GM12878 (cell line): ENCODE measurements at regions not wholly inside any gene's neighbourhood (a gene's known extent, or its start where the extent isn't known, plus 50 kb on each side); places are given as distances from the start of the nearest gene placed in this dataset.

ENCODE experiments used
- ATAC-seq: fragments of 200-7000 bp; cut with Tn5 transposase; 3 replicates; pipeline ENCODE4 v1.9.1; 2020; ENCODE audit warnings: mild to moderate bottlenecking, moderate library complexity
- BruUV-seq: library from RNA; stranded (reverse); fragments of 400-500 nt; replicated peaks from 2 replicates; lab custom pipeline; 2021; lab: Mats Ljungman, UMichigan
- CTCF ChIA-PET: fragments of 300-600 bp; sonication (Branson Sonifier 250); formaldehyde crosslinking; extraction: SDS; loops from one replicate; lab custom pipeline; 2021; ENCODE audit warnings: inconsistent platforms; lab: Yijun Ruan, JAX
- POLR2A ChIA-PET: fragments of 350-600 bp; formaldehyde crosslinking; extraction: SDS; loops from one replicate; lab custom pipeline; 2021; ENCODE audit warnings: inconsistent platforms; lab: Charles Lee
- RAD21 ChIA-PET: fragments of 300-600 bp; sonication (Branson Sonifier 250); formaldehyde crosslinking; loops from one replicate; lab custom pipeline; 2023; ENCODE audit warnings: antibody characterized with exemption; ENCODE audit not compliant: unreplicated experiment; lab: Charles Lee
- SMC1A ChIA-PET: fragments of 300-600 bp; sonication (Branson Sonifier 250); formaldehyde crosslinking; loops from one replicate; lab custom pipeline; 2023; ENCODE audit not compliant: unreplicated experiment, uncharacterized antibody; lab: Charles Lee
- DNase-seq: peaks from one replicate; pipeline ENCODE4 v3.0.0-alpha.2; 2011; ENCODE audit warnings: low read depth, low spot score
- FAIRE-seq: peaks from 3 replicates; lab custom pipeline; 2011; peaks lifted over from hg19 to GRCh38; lab: Jason Lieb, UNC
- H2AFZ ChIP-seq: 2 replicates; pipeline ENCODE4 v1.6.0; 2011; ENCODE audit warnings: low read depth, low read length, control low read depth; ENCODE audit not compliant: control insufficient read depth
- H3K27ac ChIP-seq: 2 replicates; pipeline ENCODE4 v1.5.1; 2011; ENCODE audit warnings: control low read depth; ENCODE audit not compliant: control insufficient read depth, insufficient read depth
- H3K27me3 ChIP-seq, 2 experiments: replicated peaks in 1 of 2; 2 replicates each; pipeline versions ENCODE4 v1.6.0 to v1.6.1; 2011; ENCODE audit warnings: low read length in 1 of 2; ENCODE audit not compliant: control insufficient read depth in 2 of 2, insufficient read depth in 2 of 2
- H3K36me3 ChIP-seq, 2 experiments: 2 replicates each; pipeline ENCODE4 v1.5.1; 2011; ENCODE audit warnings: low read length in 1 of 2; ENCODE audit not compliant: control insufficient read depth in 2 of 2, insufficient read depth in 2 of 2
- H3K4me1 ChIP-seq: 2 replicates; pipeline ENCODE4 v1.6.1; 2011; ENCODE audit warnings: mild to moderate bottlenecking, low read length, moderate library complexity, mixed read lengths; ENCODE audit not compliant: control insufficient read depth, insufficient read depth
- H3K4me2 ChIP-seq: 2 replicates; pipeline ENCODE4 v1.6.0; 2011; ENCODE audit warnings: control low read depth; ENCODE audit not compliant: control insufficient read depth, insufficient read depth
- H3K4me3 ChIP-seq: fragments of 200-600 bp; sonication (generic); 2 replicates; pipeline ENCODE4 v1.5.1; 2016
- H3K79me2 ChIP-seq: 2 replicates; pipeline ENCODE4 v1.6.0; 2011; ENCODE audit warnings: low read length; ENCODE audit not compliant: control insufficient read depth, insufficient read depth
- H3K9ac ChIP-seq: 2 replicates; pipeline ENCODE4 v1.8.0; 2011; ENCODE audit warnings: low read length, control low read depth, mixed read lengths; ENCODE audit not compliant: control insufficient read depth, insufficient read depth
- H3K9me3 ChIP-seq: replicated peaks from 3 replicates; pipeline ENCODE4 v1.5.1; 2011; ENCODE audit warnings: mild to moderate bottlenecking, low read length; ENCODE audit not compliant: control insufficient read depth, insufficient read depth
- H4K20me1 ChIP-seq: 2 replicates; pipeline ENCODE4 v1.6.0; 2011; ENCODE audit not compliant: control insufficient read depth, insufficient read depth
- BCL11A ChIP-seq: IDR thresholded peaks from 2 replicates; pipeline ENCODE4 v1.6.1; 2011; ENCODE audit warnings: low read depth, low read length
- E2F4 ChIP-seq: IDR thresholded peaks from 2 replicates; pipeline ENCODE4 v1.6.1; 2012; ENCODE audit warnings: low read depth, low read length, improper control_type of control experiment
- EGR1 ChIP-seq, 2 experiments: IDR thresholded peaks; 1 replicate in 1 of 2; 2 replicates in 1 of 2; pipeline ENCODE4 v1.6.1; 2011 to 2012; ENCODE audit warnings: low read depth in 2 of 2, low read length in 2 of 2, borderline replicate concordance in 1 of 2, mild to moderate bottlenecking in 1 of 2, moderate library complexity in 1 of 2
- ETV6 ChIP-seq, 2 experiments: fragments of 450-650 bp in 1 of 2; IDR thresholded peaks in 1 of 2; conservative IDR thresholded peaks in 1 of 2; 2 replicates each; pipeline ENCODE4 v1.6.1; 2014; ENCODE audit warnings: antibody characterized with exemption in 1 of 2, borderline replicate concordance in 1 of 2, low read depth in 1 of 2, mild to moderate bottlenecking in 1 of 2, moderate library complexity in 1 of 2
- HDAC6 ChIP-seq: fragments of 200-600 bp; sonication (generic); IDR thresholded peaks from one replicate; pipeline ENCODE4 v1.8.0; 2017; ENCODE audit warnings: antibody characterized with exemption; ENCODE audit not compliant: unreplicated experiment
- KLF5 ChIP-seq: fragments of 450-650 bp; IDR thresholded peaks from 2 replicates; pipeline ENCODE4 v1.6.1; 2014; ENCODE audit warnings: mild to moderate bottlenecking; ENCODE audit not compliant: partially characterized antibody
- NFXL1 ChIP-seq: fragments of 450-650 bp; IDR thresholded peaks from 2 replicates; pipeline ENCODE4 v1.6.1; 2017; ENCODE audit warnings: antibody characterized with exemption, mild to moderate bottlenecking, borderline replicate concordance
- POLR2A ChIP-seq: IDR thresholded peaks from 2 replicates; pipeline ENCODE4 v1.6.1; 2011; ENCODE audit warnings: low read depth, mild to moderate bottlenecking, low read length
- RELA ChIP-seq: fragments of 450-650 bp; IDR thresholded peaks from 2 replicates; pipeline ENCODE4 v1.8.0; 2014; ENCODE audit warnings: borderline replicate concordance; ENCODE audit not compliant: partially characterized antibody
- REST ChIP-seq: IDR thresholded peaks from 2 replicates; pipeline ENCODE4 v1.6.1; 2012; ENCODE audit warnings: mild to moderate bottlenecking, low read depth, low read length
- SMAD5 ChIP-seq: IDR thresholded peaks from 2 replicates; pipeline ENCODE4 v1.6.1; 2016; ENCODE audit warnings: antibody characterized with exemption, low read depth
- SRF ChIP-seq, 2 experiments: IDR thresholded peaks; 2 replicates each; pipeline ENCODE4 v1.6.1; 2011; ENCODE audit warnings: low read depth in 2 of 2, low read length in 2 of 2, mild to moderate bottlenecking in 1 of 2, moderate library complexity in 1 of 2
- STAT1 ChIP-seq: fragments of 450-650 bp; conservative IDR thresholded peaks from 2 replicates; pipeline ENCODE4 v1.6.1; 2014; ENCODE audit warnings: antibody characterized with exemption, mild to moderate bottlenecking
- SUZ12 ChIP-seq: fragments of 200-600 bp; sonication (generic); IDR thresholded peaks from one replicate; pipeline ENCODE4 v1.6.1; 2018; ENCODE audit warnings: antibody characterized with exemption, mild to moderate bottlenecking; ENCODE audit not compliant: unreplicated experiment
- TAF1 ChIP-seq: IDR thresholded peaks from 2 replicates; pipeline ENCODE4 v1.6.1; 2011; ENCODE audit warnings: mild to moderate bottlenecking, low read depth, low read length, borderline replicate concordance
- TARDBP ChIP-seq: IDR thresholded peaks from 2 replicates; pipeline ENCODE4 v1.6.1; 2016; ENCODE audit warnings: borderline replicate concordance
- TBL1XR1 ChIP-seq: IDR thresholded peaks from 2 replicates; pipeline ENCODE4 v1.6.1; 2012; ENCODE audit warnings: low read depth, low read length, improper control_type of control experiment
- YBX1 ChIP-seq: fragments of 450-650 bp; IDR thresholded peaks from 2 replicates; pipeline ENCODE4 v1.6.1; 2016; ENCODE audit warnings: antibody characterized with exemption
- ZBTB33 ChIP-seq: fragments of 450-650 bp; IDR thresholded peaks from 2 replicates; pipeline ENCODE4 v1.6.1; 2017; ENCODE audit warnings: mild to moderate bottlenecking
- ZNF217 ChIP-seq: fragments of 450-650 bp; IDR thresholded peaks from 2 replicates; pipeline ENCODE4 v1.6.1; 2017; ENCODE audit warnings: antibody characterized with exemption, mild to moderate bottlenecking
- WGBS: methylation state at CpG from one replicate; pipeline ENCODE4 v1.1.6; 2016; ENCODE audit warnings: low lambda C conversion rate; ENCODE audit not compliant: insufficient replicate concordance, insufficient coverage; ENCODE audit errors: missing lambda C conversion rate; 5-methylcytosine and 5-hydroxymethylcytosine counted together
- in situ Hi-C: fragments of 300-500 bp; cut with MboI; formaldehyde crosslinking; loops from 9 replicates; pipeline ENCODE4 v1.14.3; 2018; ENCODE audit warnings: mixed read lengths
- intact Hi-C: fragments of 100-400 bp; cut with micrococcal nuclease; formaldehyde crosslinking; loops from one replicate; pipeline ENCODE4 v1.14.2; 2022; ENCODE audit not compliant: unreplicated experiment

GRCh38 chr10:31652038-31652437, 276.6 kb downstream of the ARHGAP12 start:
- CTCF ChIA-PET = no interaction called here
- no peak overlapping the region for H2AFZ ChIP-seq
- TF ChIP-seq E2F4 (no peak), TARDBP (no peak), POLR2A (no peak), YBX1 (no peak), SUZ12 (no peak), ZBTB33 (no peak), BCL11A (no peak), EGR1 (IDR thresholded peaks at IDR 0.05; ENCODE audit: borderline replicate concordance in 1 of 2, low read depth in 2 of 2, low read length in 2 of 2) (no peak), TAF1 (no peak), TBL1XR1 (no peak), KLF5 (no peak), HDAC6 (no peak), SRF (IDR thresholded peaks at IDR 0.05; ENCODE audit: low read depth in 2 of 2, low read length in 2 of 2) (no peak), NFXL1 (no peak), REST (no peak), RELA (no peak), STAT1 (no peak), SMAD5 (no peak), ETV6 (conservative IDR thresholded peaks at IDR 0.05 in 1 of 2, IDR thresholded peaks at IDR 0.05 in 1 of 2; ENCODE audit: borderline replicate concordance in 1 of 2, low read depth in 1 of 2) (no peak), ZNF217 (no peak)
- H3K4me2 ChIP-seq = no peak overlapping the region
- no peaks in the 10 kb centered on the region for H3K9me3 ChIP-seq
- ATAC-seq (no peak), DNase-seq (no peak), FAIRE-seq (no peak)
- H3K4me3 ChIP-seq = no peak overlapping the region
- no peaks in the 10 kb centered on the region for H4K20me1 ChIP-seq
- SMC1A ChIA-PET = no interaction called here
- no TSS peak for BruUV-seq
- H3K36me3 ChIP-seq = no peaks in the 10 kb centered on the region
- no peaks in the 10 kb centered on the region for H3K4me1 ChIP-seq
- POLR2A ChIA-PET = no interaction called here
- no peak overlapping the region for H3K27ac ChIP-seq
- H3K27me3 ChIP-seq = no peaks in the 10 kb centered on the region
- RAD21 ChIA-PET = no interaction called here
- H3K9ac ChIP-seq = no peak overlapping the region
- intact Hi-C loops (no loop called here), in situ Hi-C loops (no loop called here)
- WGBS = 88% methylated on average over 1 of the region's 1 CpG
- H3K79me2 ChIP-seq = no peaks in the 10 kb centered on the region
